OCI-LY1 (cell line): ENCODE measurements at regions not wholly inside any gene's neighbourhood (a gene's known extent, or its start where the extent isn't known, plus 50 kb on each side); places are given as distances from the start of the nearest gene placed in this dataset.

Experiments
- H2AFZ ChIP-seq: fragments of 200-600 bp; sonication (generic), shearing (Covaris generic); 2 replicates; pipeline ENCODE4 v1.6.0; 2014; ENCODE audit warnings: antibody characterized with exemption, mild to moderate bottlenecking, low read length
- H3F3A ChIP-seq: fragments of 200-600 bp; sonication (generic), shearing (Covaris generic); 2 replicates; pipeline ENCODE4 v1.6.0; 2014; ENCODE audit warnings: mild to moderate bottlenecking, antibody characterized with exemption, low read length, moderate library complexity; ENCODE audit not compliant: insufficient read depth
- H3K27ac ChIP-seq: fragments of 200-600 bp; sonication (generic); 2 replicates; pipeline ENCODE4 v1.5.1; 2014; ENCODE audit warnings: low read length, mixed run types, mild to moderate bottlenecking, low read depth; ENCODE audit not compliant: poor library complexity, severe bottlenecking
- H3K27me3 ChIP-seq: fragments of 200-600 bp; sonication (generic); 2 replicates; pipeline ENCODE4 v1.6.0; 2014; ENCODE audit warnings: antibody characterized with exemption, mild to moderate bottlenecking, low read length, moderate library complexity; ENCODE audit not compliant: insufficient read depth
- H3K36me3 ChIP-seq: fragments of 200-600 bp; sonication (generic); 2 replicates; pipeline ENCODE4 v1.6.1; 2014; ENCODE audit warnings: mild to moderate bottlenecking, antibody characterized with exemption, low read length, moderate library complexity, mixed read lengths; ENCODE audit not compliant: insufficient read depth
- H3K4me1 ChIP-seq: fragments of 200-600 bp; sonication (generic); 2 replicates; pipeline ENCODE4 v1.5.1; 2014; ENCODE audit warnings: mild to moderate bottlenecking, low read length, moderate library complexity; ENCODE audit not compliant: insufficient read depth, severe bottlenecking
- H3K4me2 ChIP-seq: fragments of 200-600 bp; sonication (generic), shearing (Covaris generic); 2 replicates; pipeline ENCODE4 v1.6.1; 2014; ENCODE audit warnings: low read length
- H3K4me3 ChIP-seq: fragments of 200-600 bp; sonication (generic); 2 replicates; pipeline ENCODE4 v1.5.1; 2014; ENCODE audit warnings: low read length, low read depth, mild to moderate bottlenecking, mixed read lengths; ENCODE audit not compliant: poor library complexity, severe bottlenecking
- H3K79me2 ChIP-seq: fragments of 200-600 bp; shearing (Covaris generic); 2 replicates; pipeline ENCODE4 v1.6.1; 2016; ENCODE audit warnings: mixed run types, low read length, mixed read lengths; ENCODE audit not compliant: insufficient read depth
- H3K9ac ChIP-seq: fragments of 200-600 bp; sonication (generic), shearing (Covaris generic); 2 replicates; pipeline ENCODE4 v1.6.1; 2014; ENCODE audit warnings: mild to moderate bottlenecking, low read length, mixed read lengths
- H3K9me2 ChIP-seq: fragments of 200-600 bp; sonication (generic), shearing (Covaris generic); 2 replicates; pipeline ENCODE4 v1.6.1; 2014; ENCODE audit warnings: low read depth, mild to moderate bottlenecking, low read length, mixed read lengths
- H3K9me3 ChIP-seq: fragments of 200-600 bp; shearing (Covaris generic); 2 replicates; pipeline ENCODE4 v1.6.1; 2014; ENCODE audit warnings: low read length, mixed read lengths
- H4K20me1 ChIP-seq: fragments of 200-600 bp; sonication (generic), shearing (Covaris generic); 2 replicates; pipeline ENCODE4 v1.6.0; 2016; ENCODE audit warnings: mild to moderate bottlenecking, low read length; ENCODE audit not compliant: insufficient read depth
- EZH2 ChIP-seq: fragments of 200-600 bp; sonication (generic), shearing (Covaris generic); IDR thresholded peaks from 2 replicates; pipeline ENCODE4 v1.8.0; 2017; ENCODE audit warnings: borderline replicate concordance, mixed run types, mild to moderate bottlenecking, antibody characterized with exemption, low read length, moderate library complexity, mixed read lengths
- TF ChIP-seq, protein P1 (sequence below): fragments of 200-600 bp; sonication (generic), shearing (Covaris generic); IDR thresholded peaks from 2 replicates; pipeline ENCODE4 v1.5.1; 2017; ENCODE audit warnings: mild to moderate bottlenecking, antibody characterized with exemption, low read length, moderate library complexity, mixed read lengths

DNA sequence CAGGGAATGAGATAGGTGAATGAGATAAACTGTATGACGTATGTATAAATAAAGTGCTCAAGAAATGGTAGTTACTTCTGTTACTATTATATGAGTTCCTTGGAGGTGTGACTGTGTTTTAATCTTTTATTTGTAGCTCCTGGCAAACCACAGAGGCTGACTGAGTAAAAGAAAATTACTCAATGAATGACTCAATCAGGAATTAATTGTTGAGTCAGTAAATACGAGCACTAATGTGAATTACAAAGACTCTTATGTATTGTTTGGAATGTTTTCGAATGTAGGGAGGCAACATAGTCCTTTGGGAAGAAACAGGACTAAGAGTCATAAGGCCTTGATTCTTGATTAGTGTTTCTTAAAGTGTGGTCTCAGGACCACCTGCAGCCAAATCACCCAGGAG lies 51.1 kb upstream of the BLID start:
- H3K4me1 ChIP-seq: no peaks in the 10 kb centered on the region
- no peak overlapping the region for H3K4me2 ChIP-seq
- no peak overlapping the region for H2AFZ ChIP-seq
- H4K20me1 ChIP-seq: no peaks in the 10 kb centered on the region
- TF ChIP-seq, protein P1, sequence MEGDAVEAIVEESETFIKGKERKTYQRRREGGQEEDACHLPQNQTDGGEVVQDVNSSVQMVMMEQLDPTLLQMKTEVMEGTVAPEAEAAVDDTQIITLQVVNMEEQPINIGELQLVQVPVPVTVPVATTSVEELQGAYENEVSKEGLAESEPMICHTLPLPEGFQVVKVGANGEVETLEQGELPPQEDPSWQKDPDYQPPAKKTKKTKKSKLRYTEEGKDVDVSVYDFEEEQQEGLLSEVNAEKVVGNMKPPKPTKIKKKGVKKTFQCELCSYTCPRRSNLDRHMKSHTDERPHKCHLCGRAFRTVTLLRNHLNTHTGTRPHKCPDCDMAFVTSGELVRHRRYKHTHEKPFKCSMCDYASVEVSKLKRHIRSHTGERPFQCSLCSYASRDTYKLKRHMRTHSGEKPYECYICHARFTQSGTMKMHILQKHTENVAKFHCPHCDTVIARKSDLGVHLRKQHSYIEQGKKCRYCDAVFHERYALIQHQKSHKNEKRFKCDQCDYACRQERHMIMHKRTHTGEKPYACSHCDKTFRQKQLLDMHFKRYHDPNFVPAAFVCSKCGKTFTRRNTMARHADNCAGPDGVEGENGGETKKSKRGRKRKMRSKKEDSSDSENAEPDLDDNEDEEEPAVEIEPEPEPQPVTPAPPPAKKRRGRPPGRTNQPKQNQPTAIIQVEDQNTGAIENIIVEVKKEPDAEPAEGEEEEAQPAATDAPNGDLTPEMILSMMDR: no peak
- H3K27ac ChIP-seq: no peak overlapping the region
- no peaks in the 10 kb centered on the region for H3K9me3 ChIP-seq
- H3K9ac ChIP-seq: no peak overlapping the region
- no peak overlapping the region for H3K4me3 ChIP-seq
- H3K9me2 ChIP-seq: no peaks in the 10 kb centered on the region
- no peaks in the 10 kb centered on the region for H3K36me3 ChIP-seq
- no peaks in the 10 kb centered on the region for H3K79me2 ChIP-seq
- H3F3A ChIP-seq: no peaks in the 10 kb centered on the region
- H3K27me3 ChIP-seq: no peaks in the 10 kb centered on the region

- H3K4me2 ChIP-seq: no peak overlapping the region
- H2AFZ ChIP-seq: no peak overlapping the region
Observed at GRCh38 chr11:122165607-122166371, 49.8 kb upstream of the BLID start.

More at GRCh38 chr11:122165607-122166371, 49.8 kb upstream of the BLID start:
- no peak overlapping the region for H3K27ac ChIP-seq
- no peaks in the 10 kb centered on the region for H4K20me1 ChIP-seq
- H3K27me3 ChIP-seq: no peaks in the 10 kb centered on the region
- no peaks in the 10 kb centered on the region for H3K79me2 ChIP-seq
- no peak overlapping the region for H3K9ac ChIP-seq
- no peaks in the 10 kb centered on the region for H3K36me3 ChIP-seq
- TF ChIP-seq, protein P1: no peak
- no peak for TF ChIP-seq EZH2
- no peak overlapping the region for H3K4me3 ChIP-seq
- H3K9me2 ChIP-seq: no peaks in the 10 kb centered on the region
- H3K9me3 ChIP-seq: no peaks in the 10 kb centered on the region
- H3K4me1 ChIP-seq: no peaks in the 10 kb centered on the region
- H3F3A ChIP-seq: no peaks in the 10 kb centered on the region
